B cell (primary cell): ENCODE measurements at regions not wholly inside any gene's neighbourhood (a gene's known extent, or its start where the extent isn't known, plus 50 kb on each side); places are given as distances from the start of the nearest gene placed in this dataset.

Experiments
- ATAC-seq: fragments of 200-7000 bp; cut with Tn5 transposase; one replicate; pipeline ENCODE4 v1.10.0; 2021; ENCODE audit warnings: low read depth, mild to moderate bottlenecking, moderate number of reproducible peaks, moderate library complexity
- CTCF ChIA-PET: fragments of 350-600 bp; sonication (Branson Sonifier 250); formaldehyde crosslinking; loops from one replicate; lab custom pipeline; 2021; ENCODE audit warnings: antibody characterized with exemption, inconsistent platforms; lab: Charles Lee
- POLR2A ChIA-PET: fragments of 350-600 bp; sonication (Branson Sonifier 250); formaldehyde crosslinking; loops from one replicate; lab custom pipeline; 2021; ENCODE audit warnings: antibody characterized with exemption; lab: Charles Lee
- DNase-seq: peaks from one replicate; pipeline ENCODE4 v3.0.0; 2013
- H2AFZ ChIP-seq: 2 replicates; pipeline ENCODE4 v1.6.1; 2012; ENCODE audit warnings: mild to moderate bottlenecking, low read depth, low read length; ENCODE audit not compliant: insufficient read depth, poor library complexity, severe bottlenecking
- H3K27ac ChIP-seq, 2 donors: 1 replicate in 1 of 2; 2 replicates in 1 of 2; pipeline ENCODE4 v1.5.1; 2012 to 2013; ENCODE audit warnings: low read length in 2 of 2, mild to moderate bottlenecking in 2 of 2, moderate library complexity in 1 of 2
- H3K27me3 ChIP-seq, 4 experiments: fragments of 200-600 bp in 1 of 4; sonication (generic) in 1 of 4; replicated peaks in 1 of 4; 1 replicate in 2 of 4; 2 replicates in 2 of 4; pipeline versions ENCODE4 v1.6.1 to v1.7.0; 2013 to 2016; ENCODE audit warnings: low read length in 3 of 4, mild to moderate bottlenecking in 2 of 4, mixed read lengths in 1 of 4, moderate library complexity in 1 of 4; ENCODE audit not compliant: insufficient read depth in 4 of 4, control insufficient read depth in 3 of 4; ENCODE audit errors: control extremely low read depth in 1 of 4
- H3K36me3 ChIP-seq, 2 experiments: replicated peaks in 1 of 2; 1 replicate in 1 of 2; 2 replicates in 1 of 2; pipeline versions ENCODE4 v1.6.1 to v1.7.1; 2013; ENCODE audit warnings: low read length in 1 of 2; ENCODE audit not compliant: insufficient read depth in 2 of 2, control insufficient read depth in 1 of 2; ENCODE audit errors: control extremely low read depth in 1 of 2, extremely low read depth in 1 of 2
- H3K4me1 ChIP-seq, 2 donors: fragments of 200-600 bp in 1 of 2; sonication (generic) in 1 of 2; 1 replicate in 1 of 2; 2 replicates in 1 of 2; pipeline versions ENCODE4 v1.5.1 to v1.6.1; 2013 to 2017; ENCODE audit warnings: low read length in 2 of 2; ENCODE audit not compliant: control insufficient read depth in 2 of 2, insufficient read depth in 2 of 2
- H3K4me2 ChIP-seq: replicated peaks from 2 replicates; pipeline ENCODE3; 2012; ENCODE audit warnings: mild to moderate bottlenecking, low read depth, low read length; ENCODE audit not compliant: poor library complexity, severe bottlenecking
- H3K4me3 ChIP-seq, 5 experiments: fragments of 200-600 bp in 1 of 5; sonication (generic) in 1 of 5; 1 replicate in 3 of 5; 2 replicates in 2 of 5; pipeline versions ENCODE4 v1.5.1 to v1.7.0; 2011 to 2016; ENCODE audit warnings: low read length in 4 of 5, mild to moderate bottlenecking in 4 of 5, low read depth in 2 of 5, control low read depth in 1 of 5, moderate library complexity in 1 of 5; ENCODE audit not compliant: insufficient read depth in 1 of 5; ENCODE audit errors: control extremely low read depth in 1 of 5, extremely low read depth in 1 of 5
- H3K79me2 ChIP-seq: fragments of 200-600 bp; sonication (generic); one replicate; pipeline ENCODE4 v1.6.0; 2016; ENCODE audit warnings: low read length; ENCODE audit not compliant: control insufficient read depth, insufficient read depth
- H3K9ac ChIP-seq: fragments of 200-600 bp; sonication (generic); 2 replicates; pipeline ENCODE4 v1.6.1; 2017; ENCODE audit warnings: mild to moderate bottlenecking, low read length, moderate library complexity
- H3K9me3 ChIP-seq, 3 donors: one replicate each; pipeline versions ENCODE4 v1.6.1 to v1.7.1; 2013; ENCODE audit warnings: low read length in 2 of 3; ENCODE audit not compliant: control insufficient read depth in 2 of 3, insufficient read depth in 1 of 3; ENCODE audit errors: control extremely low read depth in 1 of 3
- H4K20me1 ChIP-seq: 2 replicates; pipeline ENCODE4 v1.6.0; 2012; ENCODE audit warnings: mild to moderate bottlenecking, low read length; ENCODE audit not compliant: insufficient read depth, control insufficient read depth, poor library complexity, severe bottlenecking
- H3K27ac Mint-ChIP-seq: one replicate; pipeline ENCODE4 v1.8.0; 2021; ENCODE audit warnings: mixed read lengths
- H3K27me3 Mint-ChIP-seq: one replicate; pipeline ENCODE4 v1.8.0; 2021; ENCODE audit warnings: mixed read lengths
- H3K4me1 Mint-ChIP-seq: one replicate; pipeline ENCODE4 v1.8.0; 2021; ENCODE audit warnings: mixed read lengths
- H3K4me3 Mint-ChIP-seq: one replicate; pipeline ENCODE4 v1.8.0; 2021; ENCODE audit warnings: mixed read lengths
- H3K9me3 Mint-ChIP-seq: one replicate; pipeline ENCODE4 v1.8.0; 2022; ENCODE audit warnings: mixed read lengths; ENCODE audit not compliant: insufficient read depth
- EZH2 ChIP-seq: IDR thresholded peaks from 2 replicates; pipeline ENCODE4 v1.6.1; 2012; ENCODE audit warnings: borderline replicate concordance, low read depth, mild to moderate bottlenecking, moderate library complexity, low read length; ENCODE audit not compliant: insufficient read depth, poor library complexity, severe bottlenecking
- WGBS: methylation state at CpG from one replicate; pipeline ENCODE4 v1.1.5; 2013; ENCODE audit warnings: missing lambda C conversion rate; ENCODE audit not compliant: insufficient coverage; 5-methylcytosine and 5-hydroxymethylcytosine counted together
- intact Hi-C: fragments of 100-400 bp; cut with micrococcal nuclease; formaldehyde crosslinking; loops from one replicate; pipeline ENCODE4 v1.10.0; 2022
- TF ChIP-seq, protein P1 (sequence below): fragments of 200-600 bp; IDR thresholded peaks from one replicate; pipeline ENCODE4 v1.8.0; 2022; ENCODE audit warnings: antibody characterized with exemption, mild to moderate bottlenecking

DNA sequence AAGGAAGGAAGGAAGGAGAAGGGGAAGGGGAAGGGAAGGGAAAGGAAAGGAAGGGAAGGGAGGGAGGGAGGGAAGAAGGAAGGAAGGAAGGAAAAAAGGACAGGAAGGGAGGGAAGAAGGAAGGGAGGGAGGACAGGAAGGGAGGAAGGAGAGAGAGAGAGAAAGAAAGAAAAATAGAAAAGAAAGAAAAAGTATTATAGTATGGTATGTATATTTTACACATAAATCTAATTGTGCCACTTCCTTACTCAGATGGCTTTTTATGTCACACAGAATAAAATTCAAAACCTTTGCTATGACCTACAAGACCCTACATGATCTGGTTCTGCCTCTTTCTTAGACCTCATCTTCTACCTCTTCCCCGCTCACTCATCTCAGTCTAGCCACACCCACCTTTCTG, 1016.9 kb upstream of the AUTS2 start:
- H3K9me3 Mint-ChIP-seq: peaks cover 12% of the 10 kb centered on the region
- TF ChIP-seq EZH2: no peak
- TF ChIP-seq, protein P1, sequence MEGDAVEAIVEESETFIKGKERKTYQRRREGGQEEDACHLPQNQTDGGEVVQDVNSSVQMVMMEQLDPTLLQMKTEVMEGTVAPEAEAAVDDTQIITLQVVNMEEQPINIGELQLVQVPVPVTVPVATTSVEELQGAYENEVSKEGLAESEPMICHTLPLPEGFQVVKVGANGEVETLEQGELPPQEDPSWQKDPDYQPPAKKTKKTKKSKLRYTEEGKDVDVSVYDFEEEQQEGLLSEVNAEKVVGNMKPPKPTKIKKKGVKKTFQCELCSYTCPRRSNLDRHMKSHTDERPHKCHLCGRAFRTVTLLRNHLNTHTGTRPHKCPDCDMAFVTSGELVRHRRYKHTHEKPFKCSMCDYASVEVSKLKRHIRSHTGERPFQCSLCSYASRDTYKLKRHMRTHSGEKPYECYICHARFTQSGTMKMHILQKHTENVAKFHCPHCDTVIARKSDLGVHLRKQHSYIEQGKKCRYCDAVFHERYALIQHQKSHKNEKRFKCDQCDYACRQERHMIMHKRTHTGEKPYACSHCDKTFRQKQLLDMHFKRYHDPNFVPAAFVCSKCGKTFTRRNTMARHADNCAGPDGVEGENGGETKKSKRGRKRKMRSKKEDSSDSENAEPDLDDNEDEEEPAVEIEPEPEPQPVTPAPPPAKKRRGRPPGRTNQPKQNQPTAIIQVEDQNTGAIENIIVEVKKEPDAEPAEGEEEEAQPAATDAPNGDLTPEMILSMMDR: no peak
- Histone ChIP-seq H3K4me3 (no peak overlapping the region), H3K36me3 (no peaks in the 10 kb centered on the region), H2AFZ (no peak overlapping the region), H3K9me3 (peaks cover 0 to 18% (median 2%) of the 10 kb centered on the region in 3 donors), H3K79me2 (no peaks in the 10 kb centered on the region), H3K27ac (no peak overlapping the region), H4K20me1 (no peaks in the 10 kb centered on the region), H3K4me1 (no peaks in the 10 kb centered on the region), H3K4me2 (no peak overlapping the region), H3K27me3 (no peaks in the 10 kb centered on the region), H3K9ac (no peak overlapping the region)
- no peaks in the 10 kb centered on the region for H3K27me3 Mint-ChIP-seq
- no peak for ATAC-seq
- POLR2A ChIA-PET: no interaction called here
- 71% methylated on average over 1 of the region's 1 CpG for WGBS
- no peak for DNase-seq
- no peaks in the 10 kb centered on the region for H3K4me1 Mint-ChIP-seq
- H3K4me3 Mint-ChIP-seq: no peak overlapping the region
- no peak overlapping the region for H3K27ac Mint-ChIP-seq
- CTCF ChIA-PET: no interaction called here
- intact Hi-C loops: no loop called here

DNA sequence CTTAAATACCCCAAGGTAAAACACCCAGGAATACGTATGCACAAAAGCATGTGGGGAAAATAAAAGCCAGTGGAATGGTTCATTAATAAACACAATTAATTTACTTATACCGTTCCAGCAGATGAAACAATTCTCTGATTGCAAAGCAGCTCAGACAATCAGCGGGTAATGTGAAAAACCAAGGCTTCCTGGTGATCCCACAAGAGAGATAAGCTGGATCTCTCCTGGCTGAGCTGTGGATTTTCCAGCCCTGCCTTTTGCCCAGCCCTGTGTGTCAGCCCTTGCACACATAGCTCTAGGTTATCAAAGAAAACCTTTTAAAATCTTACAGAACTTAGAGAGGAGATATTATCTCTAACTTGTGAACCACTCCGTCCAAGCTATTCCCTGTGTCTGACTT, 1010.7 kb upstream of the AUTS2 start:
- H3K36me3 ChIP-seq: no peaks in the 10 kb centered on the region
- no peak overlapping the region for H3K4me3 ChIP-seq
- no peaks in the 10 kb centered on the region for H4K20me1 ChIP-seq
- no peak overlapping the region for H3K4me3 Mint-ChIP-seq
- no peaks in the 10 kb centered on the region for H3K4me1 ChIP-seq
- H3K27ac ChIP-seq: no peak overlapping the region
- peaks cover 0 to 11% (median 2%) of the 10 kb centered on the region in 3 donors for H3K9me3 ChIP-seq
- no peak overlapping the region for H3K9ac ChIP-seq
- H3K27ac Mint-ChIP-seq: no peak overlapping the region
- H3K9me3 Mint-ChIP-seq: peaks cover 5% of the 10 kb centered on the region
- H3K4me2 ChIP-seq: no peak overlapping the region
- ChIA-PET CTCF (no interaction called here), POLR2A (no interaction called here)
- ATAC-seq: no peak
- no peak overlapping the region for H2AFZ ChIP-seq
- H3K27me3 Mint-ChIP-seq: no peaks in the 10 kb centered on the region
- H3K4me1 Mint-ChIP-seq: no peaks in the 10 kb centered on the region
- H3K27me3 ChIP-seq: no peaks in the 10 kb centered on the region
- intact Hi-C loops: no loop called here
- TF ChIP-seq, protein P1: no peak
- TF ChIP-seq EZH2: no peak
- no peaks in the 10 kb centered on the region for H3K79me2 ChIP-seq
- no peak for DNase-seq
- 53% methylated on average over 3 of the region's 4 CpGs for WGBS
